Mesenchymal stem cell (in vitro differentiated cells and primary cell): ENCODE measurements at regions not wholly inside any gene's neighbourhood (a gene's known extent, or its start where the extent isn't known, plus 50 kb on each side); places are given as distances from the start of the nearest gene placed in this dataset.

Source experiments
- DNase-seq: peaks from one replicate; pipeline ENCODE4 v3.0.0-alpha.2; 2013
- H2AFZ ChIP-seq: one replicate; pipeline ENCODE4 v1.6.1; 2013; ENCODE audit warnings: low read depth, mild to moderate bottlenecking, control low read depth, inconsistent platforms, low read length, moderate library complexity
- H2AK5ac ChIP-seq: 2 replicates; pipeline ENCODE4 v1.6.1; 2013; ENCODE audit warnings: low read length, moderate library complexity, mild to moderate bottlenecking, inconsistent platforms; ENCODE audit not compliant: severe bottlenecking
- H2BK120ac ChIP-seq: one replicate; pipeline ENCODE4 v1.6.1; 2013; ENCODE audit warnings: low read depth, mild to moderate bottlenecking, inconsistent platforms, low read length, moderate library complexity
- H2BK12ac ChIP-seq, 2 experiments: one replicate each; pipeline ENCODE4 v1.6.1; 2013; ENCODE audit warnings: inconsistent platforms in 2 of 2, low read length in 2 of 2, mild to moderate bottlenecking in 2 of 2, moderate library complexity in 2 of 2, control low read depth in 1 of 2
- H2BK15ac ChIP-seq: one replicate; pipeline ENCODE4 v1.6.1; 2013; ENCODE audit warnings: mild to moderate bottlenecking, low read depth, inconsistent platforms; ENCODE audit not compliant: poor library complexity, severe bottlenecking
- H2BK5ac ChIP-seq: 2 replicates; pipeline ENCODE4 v1.6.1; 2013; ENCODE audit warnings: low read depth, mild to moderate bottlenecking, low read length, control low read depth, inconsistent platforms; ENCODE audit not compliant: poor library complexity, severe bottlenecking
- H3K14ac ChIP-seq, 2 experiments: one replicate each; pipeline ENCODE4 v1.6.1; 2013; ENCODE audit warnings: inconsistent platforms in 2 of 2, low read length in 2 of 2, control low read depth in 1 of 2, mild to moderate bottlenecking in 1 of 2, moderate library complexity in 1 of 2
- H3K18ac ChIP-seq, 2 experiments: one replicate each; pipeline ENCODE4 v1.6.1; 2013; ENCODE audit warnings: inconsistent platforms in 2 of 2, low read length in 2 of 2, control low read depth in 1 of 2, low read depth in 1 of 2, mild to moderate bottlenecking in 1 of 2
- H3K23ac ChIP-seq, 2 experiments: one replicate each; pipeline ENCODE4 v1.6.1; 2013; ENCODE audit warnings: inconsistent platforms in 2 of 2, low read length in 2 of 2, mild to moderate bottlenecking in 2 of 2, moderate library complexity in 2 of 2, control low read depth in 1 of 2
- H3K27ac ChIP-seq: 2 replicates; pipeline ENCODE4 v1.5.1; 2013; ENCODE audit warnings: mild to moderate bottlenecking, moderate library complexity, low read length, control low read depth, inconsistent platforms; ENCODE audit not compliant: poor library complexity, severe bottlenecking
- H3K27me3 ChIP-seq, 2 experiments: 2 replicates each; pipeline versions ENCODE4 v1.6.1 to v1.7.0; 2013; ENCODE audit warnings: low read length in 2 of 2, mild to moderate bottlenecking in 2 of 2, moderate library complexity in 2 of 2, control low read depth in 1 of 2, inconsistent platforms in 1 of 2; ENCODE audit not compliant: control insufficient read depth in 1 of 2, insufficient read depth in 1 of 2
- H3K36me3 ChIP-seq, 2 experiments: 2 replicates each; pipeline versions ENCODE4 v1.6.1 to v1.7.0; 2013; ENCODE audit warnings: low read length in 2 of 2, control low read depth in 1 of 2, inconsistent platforms in 1 of 2, low read depth in 1 of 2, mild to moderate bottlenecking in 1 of 2; ENCODE audit not compliant: insufficient read depth in 2 of 2, control insufficient read depth in 1 of 2
- H3K4ac ChIP-seq, 2 experiments: one replicate each; pipeline ENCODE4 v1.6.1; 2013; ENCODE audit warnings: inconsistent platforms in 2 of 2, low read length in 2 of 2, mild to moderate bottlenecking in 2 of 2, moderate library complexity in 2 of 2, control low read depth in 1 of 2, low read depth in 1 of 2
- H3K4me1 ChIP-seq: 2 replicates; pipeline ENCODE4 v1.6.1; 2013; ENCODE audit warnings: low read depth, low read length, control low read depth; ENCODE audit not compliant: control insufficient read depth, insufficient read depth
- H3K4me2 ChIP-seq: 2 replicates; pipeline ENCODE4 v1.6.1; 2013; ENCODE audit warnings: low read length, mild to moderate bottlenecking, inconsistent platforms; ENCODE audit not compliant: poor library complexity, severe bottlenecking
- H3K4me3 ChIP-seq, 2 experiments: 2 replicates each; pipeline versions ENCODE4 v1.5.1 to v1.7.0; 2013; ENCODE audit warnings: low read length in 2 of 2, mild to moderate bottlenecking in 2 of 2, control low read depth in 1 of 2, low read depth in 1 of 2; ENCODE audit not compliant: insufficient read depth in 1 of 2
- H3K79me1 ChIP-seq: replicated peaks from 2 replicates; pipeline ENCODE4 v1.6.1; 2013; ENCODE audit warnings: mild to moderate bottlenecking, control low read depth, low read length, inconsistent platforms; ENCODE audit not compliant: poor library complexity, severe bottlenecking
- H3K9ac ChIP-seq: 2 replicates; pipeline ENCODE4 v1.7.0; 2013; ENCODE audit warnings: mild to moderate bottlenecking, low read length, moderate library complexity
- H3K9me3 ChIP-seq: 2 replicates; pipeline ENCODE4 v1.7.0; 2013; ENCODE audit warnings: mild to moderate bottlenecking, low read length; ENCODE audit not compliant: control insufficient read depth
- H4K8ac ChIP-seq: one replicate; pipeline ENCODE4 v1.6.1; 2013; ENCODE audit warnings: inconsistent platforms, mild to moderate bottlenecking, low read length, moderate library complexity
- H4K91ac ChIP-seq: one replicate; pipeline ENCODE4 v1.6.1; 2013; ENCODE audit warnings: mild to moderate bottlenecking, low read length, inconsistent platforms
- WGBS: methylation state at CpG from one replicate; pipeline ENCODE4 v1.1.7; 2013; ENCODE audit warnings: mixed read lengths; 5-methylcytosine and 5-hydroxymethylcytosine counted together

- DNase-seq = no peak
- H3K4ac ChIP-seq = no peak overlapping the region
- H2BK120ac ChIP-seq = no peak overlapping the region
- H3K27me3 ChIP-seq = no peaks in the 10 kb centered on the region
- H3K9me3 ChIP-seq = peaks cover 1% of the 10 kb centered on the region
- H2BK15ac ChIP-seq = no peak overlapping the region
- no peak overlapping the region for H3K4me2 ChIP-seq
- no peak overlapping the region for H2BK12ac ChIP-seq
- H3K27ac ChIP-seq = no peak overlapping the region
- H2AK5ac ChIP-seq = no peak overlapping the region
- no peak overlapping the region for H3K14ac ChIP-seq
- no peak overlapping the region for H2BK5ac ChIP-seq
- H3K23ac ChIP-seq = no peak overlapping the region
- H2AFZ ChIP-seq = no peak overlapping the region
- no peak overlapping the region for H3K18ac ChIP-seq
- no peaks in the 10 kb centered on the region for H3K79me1 ChIP-seq
- H4K8ac ChIP-seq = no peak overlapping the region
- no peaks in the 10 kb centered on the region for H3K36me3 ChIP-seq
- H3K4me1 ChIP-seq = no peaks in the 10 kb centered on the region
- H3K9ac ChIP-seq = no peak overlapping the region
- WGBS = 96% methylated on average over 1 of the region's 1 CpG
- H3K4me3 ChIP-seq = no peak overlapping the region
- H4K91ac ChIP-seq = no peak overlapping the region
Observed at GRCh38 chr7:17583786-17584185, 285.3 kb downstream of the AHR start.

DNA sequence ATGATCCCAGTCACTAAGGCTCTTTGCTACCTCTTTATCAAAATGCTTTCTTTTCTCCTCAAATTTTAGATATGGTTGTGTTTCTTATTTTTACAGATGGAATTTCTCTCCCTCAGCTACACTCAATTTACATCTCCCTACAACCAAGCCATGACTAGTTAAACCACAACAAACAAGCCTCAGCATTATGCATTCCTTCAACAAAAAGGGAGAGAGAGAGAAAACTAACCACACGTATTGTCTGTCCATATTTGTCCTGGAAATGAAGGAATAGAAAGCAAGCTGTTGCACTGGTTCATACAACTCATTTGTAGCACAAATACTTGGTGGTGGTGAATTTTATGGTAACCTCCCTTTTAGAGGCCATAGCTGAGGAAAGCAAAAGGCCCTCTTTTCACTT is 286.4 kb downstream of the AHR start:
- Histone ChIP-seq H4K91ac (no peak overlapping the region), H3K9me3 (no peaks in the 10 kb centered on the region), H2BK120ac (no peak overlapping the region), H3K4ac (no peak overlapping the region), H3K18ac (no peak overlapping the region), H3K4me1 (no peaks in the 10 kb centered on the region), H3K4me3 (no peak overlapping the region), H3K79me1 (no peaks in the 10 kb centered on the region), H3K9ac (no peak overlapping the region), H2BK15ac (no peak overlapping the region), H3K23ac (no peak overlapping the region), H3K27me3 (no peaks in the 10 kb centered on the region), H3K14ac (no peak overlapping the region), H2AFZ (no peak overlapping the region), H2AK5ac (no peak overlapping the region), H3K36me3 (no peaks in the 10 kb centered on the region), H2BK12ac (peak overlapping the region in 1 of 2 experiments; percentile 29), H3K4me2 (no peak overlapping the region), H4K8ac (no peak overlapping the region), H2BK5ac (no peak overlapping the region), H3K27ac (no peak overlapping the region)
- whole genome bisulfite sequencing = no CpG with 5 or more reads among the region's 1 CpG
- peak; percentile 27 for DNase-seq

GRCh38 chr7:17586711-17587110 is 288.3 kb downstream of the AHR start:
- Histone ChIP-seq H3K4ac (no peak overlapping the region), H2BK12ac (no peak overlapping the region), H3K9me3 (no peaks in the 10 kb centered on the region), H4K8ac (no peak overlapping the region), H2AFZ (no peak overlapping the region), H3K23ac (no peak overlapping the region), H3K27me3 (peaks cover 0 to 5% of the 10 kb centered on the region in 2 experiments), H2AK5ac (no peak overlapping the region), H4K91ac (no peak overlapping the region), H3K4me2 (no peak overlapping the region), H3K18ac (no peak overlapping the region), H3K36me3 (no peaks in the 10 kb centered on the region), H3K79me1 (no peaks in the 10 kb centered on the region), H3K9ac (no peak overlapping the region), H3K14ac (no peak overlapping the region), H2BK5ac (no peak overlapping the region), H3K27ac (no peak overlapping the region), H2BK120ac (no peak overlapping the region), H3K4me3 (no peak overlapping the region), H2BK15ac (no peak overlapping the region), H3K4me1 (no peaks in the 10 kb centered on the region)
- 73% methylated on average over 4 of the region's 4 CpGs for WGBS
- no peak for DNase-seq

DNA sequence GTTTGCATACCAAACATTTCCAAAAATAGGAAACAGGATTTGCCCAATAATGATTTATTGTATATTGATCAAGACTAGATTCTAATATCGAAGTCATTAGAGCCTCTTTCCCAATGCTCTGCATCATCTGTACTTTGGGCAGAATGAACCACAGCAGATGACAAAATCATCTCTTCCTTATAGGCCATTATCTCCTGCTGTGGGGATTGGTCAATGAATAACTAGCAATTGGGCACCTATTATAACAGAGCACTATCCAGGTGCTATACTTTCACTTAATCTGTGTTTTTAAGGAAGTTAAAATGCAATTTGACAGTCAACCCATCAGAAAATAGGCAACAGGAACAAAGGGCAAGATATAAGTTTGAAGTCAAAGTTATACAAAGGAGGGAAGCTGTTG is 290.3 kb downstream of the AHR start:
- no peaks in the 10 kb centered on the region for H3K36me3 ChIP-seq
- peaks cover 0 to 10% of the 10 kb centered on the region in 2 experiments for H3K27me3 ChIP-seq
- H3K9ac ChIP-seq = no peak overlapping the region
- no peak overlapping the region for H2BK5ac ChIP-seq
- no peak overlapping the region for H3K14ac ChIP-seq
- no peaks in the 10 kb centered on the region for H3K79me1 ChIP-seq
- no peak overlapping the region for H3K4me3 ChIP-seq
- no peak overlapping the region for H4K8ac ChIP-seq
- H2AFZ ChIP-seq = no peak overlapping the region
- H2BK15ac ChIP-seq = no peak overlapping the region
- H2BK120ac ChIP-seq = no peak overlapping the region
- H3K9me3 ChIP-seq = no peaks in the 10 kb centered on the region
- H2AK5ac ChIP-seq = no peak overlapping the region
- no peak overlapping the region for H3K4me2 ChIP-seq
- H4K91ac ChIP-seq = no peak overlapping the region
- no peak overlapping the region for H2BK12ac ChIP-seq
- H3K23ac ChIP-seq = no peak overlapping the region
- H3K4me1 ChIP-seq = no peaks in the 10 kb centered on the region
- no peak overlapping the region for H3K4ac ChIP-seq
- no peak for DNase-seq
- WGBS = 100% methylated on average over 1 of the region's 1 CpG
- no peak overlapping the region for H3K27ac ChIP-seq
- no peak overlapping the region for H3K18ac ChIP-seq
